Osteoblast (primary cell): ENCODE measurements at regions not wholly inside any gene's neighbourhood (a gene's known extent, or its start where the extent isn't known, plus 50 kb on each side); places are given as distances from the start of the nearest gene placed in this dataset.
A peak's percentile ranks its signal among the peaks of the same experiment; 100 is the strongest.
"Not testable (repeated sequence)": the region's sequence is repeated elsewhere in the genome, so short reads cannot be mapped to it uniquely, and the experiment has no call there.

Source experiments
- DNase-seq: peaks from one replicate; pipeline ENCODE4 v3.0.0; 2011; ENCODE audit warnings: low spot score, mixed read lengths; ENCODE audit not compliant: insufficient read length; ENCODE audit errors: missing footprints
- H2AFZ ChIP-seq: 2 replicates; pipeline ENCODE4 v1.6.0; 2011; ENCODE audit warnings: mild to moderate bottlenecking, low read length
- H3K27ac ChIP-seq: 2 replicates; pipeline ENCODE4 v1.5.1; 2011; ENCODE audit warnings: mild to moderate bottlenecking, low read depth, low read length, moderate library complexity
- H3K27me3 ChIP-seq: 2 replicates; pipeline ENCODE4 v1.6.0; 2012; ENCODE audit warnings: mild to moderate bottlenecking, control low read depth, inconsistent platforms, low read length, moderate library complexity; ENCODE audit not compliant: insufficient read depth
- H3K36me3 ChIP-seq: 2 replicates; pipeline ENCODE4 v1.5.1; 2011; ENCODE audit warnings: mild to moderate bottlenecking, low read length, control low read depth, moderate library complexity; ENCODE audit not compliant: insufficient read depth
- H3K4me1 ChIP-seq: 2 replicates; pipeline ENCODE4 v1.5.1; 2011; ENCODE audit warnings: mild to moderate bottlenecking, low read length, control low read depth, moderate library complexity; ENCODE audit not compliant: insufficient read depth
- H3K4me2 ChIP-seq: 2 replicates; pipeline ENCODE4 v1.6.0; 2011; ENCODE audit warnings: mild to moderate bottlenecking, low read length; ENCODE audit not compliant: insufficient read depth
- H3K4me3 ChIP-seq: fragments of 200-600 bp; sonication (generic); 3 replicates; pipeline ENCODE4 v1.5.1; 2012; ENCODE audit warnings: mild to moderate bottlenecking, low read length, inconsistent platforms; ENCODE audit not compliant: insufficient read depth
- H3K79me2 ChIP-seq: 2 replicates; pipeline ENCODE4 v1.6.0; 2012; ENCODE audit warnings: mild to moderate bottlenecking, low read length, control low read depth, inconsistent platforms; ENCODE audit not compliant: insufficient read depth
- H3K9me3 ChIP-seq: 2 replicates; pipeline ENCODE4 v1.5.1; 2011; ENCODE audit warnings: low read depth, low read length, control low read depth
- H4K20me1 ChIP-seq: 2 replicates; pipeline ENCODE4 v1.6.0; 2012; ENCODE audit warnings: mild to moderate bottlenecking, low read length, control low read depth; ENCODE audit not compliant: insufficient read depth
- TF ChIP-seq, protein P1 (sequence below): IDR thresholded peaks from 2 replicates; pipeline ENCODE4 v1.5.1; 2011; ENCODE audit warnings: mild to moderate bottlenecking, low read depth, low read length, moderate library complexity; ENCODE audit errors: extremely low read depth

- Histone ChIP-seq H4K20me1 (no peaks in the 10 kb centered on the region), H3K9me3 (no peaks in the 10 kb centered on the region), H3K36me3 (no peaks in the 10 kb centered on the region), H3K27me3 (no peaks in the 10 kb centered on the region), H2AFZ (no peak overlapping the region), H3K4me1 (no peaks in the 10 kb centered on the region), H3K4me2 (no peak overlapping the region), H3K4me3 (no peak overlapping the region), H3K27ac (no peak overlapping the region), H3K79me2 (no peaks in the 10 kb centered on the region)
- TF ChIP-seq, protein P1, sequence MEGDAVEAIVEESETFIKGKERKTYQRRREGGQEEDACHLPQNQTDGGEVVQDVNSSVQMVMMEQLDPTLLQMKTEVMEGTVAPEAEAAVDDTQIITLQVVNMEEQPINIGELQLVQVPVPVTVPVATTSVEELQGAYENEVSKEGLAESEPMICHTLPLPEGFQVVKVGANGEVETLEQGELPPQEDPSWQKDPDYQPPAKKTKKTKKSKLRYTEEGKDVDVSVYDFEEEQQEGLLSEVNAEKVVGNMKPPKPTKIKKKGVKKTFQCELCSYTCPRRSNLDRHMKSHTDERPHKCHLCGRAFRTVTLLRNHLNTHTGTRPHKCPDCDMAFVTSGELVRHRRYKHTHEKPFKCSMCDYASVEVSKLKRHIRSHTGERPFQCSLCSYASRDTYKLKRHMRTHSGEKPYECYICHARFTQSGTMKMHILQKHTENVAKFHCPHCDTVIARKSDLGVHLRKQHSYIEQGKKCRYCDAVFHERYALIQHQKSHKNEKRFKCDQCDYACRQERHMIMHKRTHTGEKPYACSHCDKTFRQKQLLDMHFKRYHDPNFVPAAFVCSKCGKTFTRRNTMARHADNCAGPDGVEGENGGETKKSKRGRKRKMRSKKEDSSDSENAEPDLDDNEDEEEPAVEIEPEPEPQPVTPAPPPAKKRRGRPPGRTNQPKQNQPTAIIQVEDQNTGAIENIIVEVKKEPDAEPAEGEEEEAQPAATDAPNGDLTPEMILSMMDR = no peak
- no peak for DNase-seq
Measured at GRCh38 chr1:38498686-38499085, 360.9 kb downstream of the RRAGC start.

- Histone ChIP-seq H3K36me3 (no peaks in the 10 kb centered on the region), H3K79me2 (no peaks in the 10 kb centered on the region), H3K27ac (no peak overlapping the region), H3K4me3 (no peak overlapping the region), H3K9me3 (no peaks in the 10 kb centered on the region), H3K4me2 (no peak overlapping the region), H4K20me1 (no peaks in the 10 kb centered on the region), H3K4me1 (no peaks in the 10 kb centered on the region), H2AFZ (no peak overlapping the region), H3K27me3 (no peaks in the 10 kb centered on the region)
- no peak for DNase-seq
- TF ChIP-seq, protein P1 = no peak
Measured at GRCh38 chr1:38497921-38498656, 361.5 kb downstream of the RRAGC start.

DNA sequence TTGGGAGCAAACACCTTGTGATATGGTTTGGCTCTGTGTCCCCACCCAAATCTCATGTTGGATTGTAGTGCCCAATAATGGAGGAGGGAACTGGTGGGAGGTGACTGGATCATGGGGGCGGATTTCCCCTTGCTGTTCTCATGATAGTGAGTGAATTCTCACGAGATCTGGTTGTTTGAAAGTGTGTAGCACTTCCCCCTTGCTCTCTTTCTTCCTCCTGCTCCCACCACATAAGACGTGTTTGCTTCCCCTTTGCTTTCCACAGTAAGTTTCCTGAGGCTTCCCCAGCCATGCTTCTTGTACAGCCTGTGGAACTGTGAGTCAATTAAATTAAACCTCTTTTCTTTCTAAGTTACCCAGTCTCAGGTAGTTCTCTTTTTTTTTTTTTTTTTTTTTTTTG, 366.3 kb downstream of the RRAGC start:
- not testable (repeated sequence) for DNase-seq, H3K4me3 ChIP-seq, H3K79me2 ChIP-seq, H3K27ac ChIP-seq, H3K27me3 ChIP-seq, H3K4me1 ChIP-seq, H3K9me3 ChIP-seq, H3K36me3 ChIP-seq, H2AFZ ChIP-seq, H3K4me2 ChIP-seq, H4K20me1 ChIP-seq

GRCh38 chr1:38489844-38490270, 369.7 kb downstream of the RRAGC start:
- no peak for DNase-seq
- Histone ChIP-seq H4K20me1 (no peaks in the 10 kb centered on the region), H3K27ac (no peak overlapping the region), H3K4me1 (no peaks in the 10 kb centered on the region), H3K9me3 (no peaks in the 10 kb centered on the region), H3K27me3 (no peaks in the 10 kb centered on the region), H3K36me3 (no peaks in the 10 kb centered on the region), H3K4me3 (no peak overlapping the region), H2AFZ (no peak overlapping the region), H3K79me2 (no peaks in the 10 kb centered on the region), H3K4me2 (no peak overlapping the region)
- TF ChIP-seq, protein P1 = peak; percentile 53
